ENCODE measurements at regions not wholly inside any gene's neighbourhood (a gene's known extent, or its start where the extent isn't known, plus 50 kb on each side); places are given as distances from the start of the nearest gene placed in this dataset.

- no peak for TF ChIP-seq CTCF (IDR thresholded peaks at IDR 0.05; ENCODE audit: low read depth, low read length, missing control alignments)
- no peak for DNase-seq (ENCODE audit: extremely low read depth, low read depth)
- no peak overlapping the region for H3K4me3 ChIP-seq (replicated peaks; ENCODE audit: low read depth, low read length)
Observed at GRCh38 chr6:93550551-93551276, 131.4 kb upstream of the EPHA7 start.

- H3K4me3 ChIP-seq (replicated peaks; ENCODE audit: low read depth, low read length) = no peak overlapping the region
- DNase-seq (ENCODE audit: extremely low read depth, low read depth) = no peak
- TF ChIP-seq CTCF (IDR thresholded peaks at IDR 0.05; ENCODE audit: low read depth, low read length, missing control alignments) = no peak
Observed at GRCh38 chr6:93549868-93550267, 130.5 kb upstream of the EPHA7 start.

- no peak for DNase-seq (ENCODE audit: extremely low read depth, low read depth)
- no peak for TF ChIP-seq CTCF (IDR thresholded peaks at IDR 0.05; ENCODE audit: low read depth, low read length, missing control alignments)
- no peak overlapping the region for H3K4me3 ChIP-seq (replicated peaks; ENCODE audit: low read depth, low read length)
Observed at GRCh38 chr6:93524671-93525451, 105.5 kb upstream of the EPHA7 start.

- no peak for TF ChIP-seq CTCF (IDR thresholded peaks at IDR 0.05; ENCODE audit: low read depth, low read length, missing control alignments)
- no peak overlapping the region for H3K4me3 ChIP-seq (replicated peaks; ENCODE audit: low read depth, low read length)
- DNase-seq (ENCODE audit: extremely low read depth, low read depth) = no peak
Observed at GRCh38 chr6:93523365-93523764, 104.0 kb upstream of the EPHA7 start.

GRCh38 chr6:93516441-93516840 is 97.1 kb upstream of the EPHA7 start:
- DNase-seq (ENCODE audit: extremely low read depth, low read depth) = no peak
- H3K4me3 ChIP-seq (replicated peaks; ENCODE audit: low read depth, low read length) = no peak overlapping the region
- TF ChIP-seq CTCF (IDR thresholded peaks at IDR 0.05; ENCODE audit: low read depth, low read length, missing control alignments) = no peak

- no peak for TF ChIP-seq CTCF (IDR thresholded peaks at IDR 0.05; ENCODE audit: low read depth, low read length, missing control alignments)
- no peak for DNase-seq (ENCODE audit: extremely low read depth, low read depth)
- H3K4me3 ChIP-seq (replicated peaks; ENCODE audit: low read depth, low read length) = no peak overlapping the region
Observed at GRCh38 chr6:93515736-93516135, 96.4 kb upstream of the EPHA7 start.
